ENCODE measurements at regions not wholly inside any gene's neighbourhood (a gene's known extent, or its start where the extent isn't known, plus 50 kb on each side); places are given as distances from the start of the nearest gene placed in this dataset.

DNA sequence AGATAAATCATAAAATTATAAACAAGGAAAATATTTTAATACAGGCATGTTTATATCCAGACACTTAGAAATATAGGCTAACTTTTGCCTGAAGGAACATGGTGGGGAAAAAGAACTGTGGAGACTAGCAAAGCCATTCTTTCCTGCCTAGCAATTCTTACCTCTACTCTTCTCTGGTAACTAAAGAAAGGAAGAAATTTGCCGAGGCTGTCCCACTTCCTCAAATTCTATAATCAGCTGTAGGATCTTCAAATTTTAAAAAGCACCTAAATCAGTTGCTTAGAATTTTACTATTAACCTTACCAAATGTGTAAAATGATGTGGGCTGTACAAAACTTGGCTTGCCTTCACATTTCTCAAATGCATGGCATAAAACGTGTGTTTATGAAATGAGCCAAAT lies 249.1 kb upstream of the SMARCA2 start:
- TF ChIP-seq YY1 (IDR thresholded peaks at IDR 0.05; ENCODE audit: insufficient read depth, insufficient read length) (no peak), SUZ12 (IDR thresholded peaks at IDR 0.05; ENCODE audit: extremely low read depth, insufficient read depth, insufficient read length) (no peak), ZNF274 (IDR thresholded peaks at IDR 0.05; ENCODE audit: low read depth, low read length) (no peak)

Data from NT2/D1 (cell line).